ENCODE measurements at regions not wholly inside any gene's neighbourhood (a gene's known extent, or its start where the extent isn't known, plus 50 kb on each side); places are given as distances from the start of the nearest gene placed in this dataset.

DNA sequence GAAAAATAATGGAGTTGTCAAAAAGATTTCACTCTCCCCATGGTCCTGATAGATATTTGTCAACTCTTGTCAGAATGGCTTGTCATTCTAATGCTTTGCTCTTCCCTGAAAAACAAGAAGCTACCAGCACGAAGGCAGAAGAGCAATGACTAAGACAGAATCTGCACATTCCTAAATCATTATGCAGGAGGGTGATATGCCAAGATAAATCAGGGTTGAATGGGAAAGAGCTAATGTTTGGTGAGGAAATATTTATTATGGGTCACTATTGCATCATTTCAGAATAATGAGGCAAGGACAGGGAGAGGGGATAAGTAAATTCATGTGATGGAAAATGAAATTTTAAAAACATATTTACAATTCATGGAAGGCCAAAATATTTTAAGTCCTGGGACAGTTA, 297.5 kb upstream of the XYLT1 start:
- no peaks in the 10 kb centered on the region for H3K36me3 ChIP-seq
- H3K4me3 ChIP-seq, result no peak overlapping the region
- in situ Hi-C loops (cut with MboI; ENCODE audit: low pct_ligation_motif_present in 1 of 4, low pct_unique_long_range_greater_than_20kb in 1 of 4, low sequenced_read_pairs in 3 of 4), result loop anchor here in 1 of 4 donors (25.0 kb wide), 1 partner anchor 94 kb away; no protein-coding TSS in a partner anchor
- no peak for DNase-seq
- TF ChIP-seq POLR2AphosphoS5 (IDR thresholded peaks at IDR 0.05) (no peak), POLR2A (IDR thresholded peaks at IDR 0.05) (no peak)
- no peaks in the 10 kb centered on the region for H3K4me1 ChIP-seq
- intact Hi-C loops (cut with DNase I; ENCODE audit: low total_unique reads), result no loop called here
- no peak overlapping the region for H3K27ac ChIP-seq
- no peaks in the 10 kb centered on the region for H3K9me3 ChIP-seq
- WGBS, 2 donors (ENCODE audit: low coverage in 1 of 2), result 22 to 31% methylated on average over 1 of the region's 1 CpG
- H3K27me3 ChIP-seq, result no peaks in the 10 kb centered on the region

DNA sequence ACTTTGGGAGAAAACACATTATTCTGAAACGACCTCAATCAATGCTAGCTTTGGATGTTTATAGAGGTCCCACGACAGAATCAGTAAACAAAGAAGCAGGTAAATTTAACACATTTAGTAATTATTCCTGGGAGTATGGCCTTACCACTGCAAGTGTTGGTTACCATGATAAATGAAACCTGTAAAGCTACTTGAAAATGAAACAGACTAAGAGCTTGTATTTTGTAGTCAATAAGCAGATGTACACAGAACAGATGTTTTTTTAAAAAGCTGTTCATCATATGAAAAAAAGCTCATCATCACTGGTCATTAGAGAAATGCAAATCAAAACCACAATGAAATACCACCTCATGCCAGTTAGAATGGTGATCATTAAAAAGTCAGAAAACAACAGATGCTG, 295.3 kb upstream of the XYLT1 start:
- in situ Hi-C loops (cut with MboI; ENCODE audit: low pct_ligation_motif_present in 1 of 4, low pct_unique_long_range_greater_than_20kb in 1 of 4, low sequenced_read_pairs in 3 of 4), result loop anchor here in 1 of 4 donors (25.0 kb wide), 1 partner anchor 96 kb away; no protein-coding TSS in a partner anchor
- intact Hi-C loops (cut with DNase I; ENCODE audit: low total_unique reads), result no loop called here
- Histone ChIP-seq H3K4me1 (no peaks in the 10 kb centered on the region), H3K4me3 (no peak overlapping the region), H3K36me3 (no peaks in the 10 kb centered on the region), H3K27me3 (no peaks in the 10 kb centered on the region), H3K9me3 (no peaks in the 10 kb centered on the region), H3K27ac (no peak overlapping the region)
- WGBS, 2 donors (ENCODE audit: low coverage in 1 of 2), result 18 to 27% methylated on average over 2 of the region's 2 CpGs
- no peak for DNase-seq
- TF ChIP-seq EP300 (IDR thresholded peaks at IDR 0.05; ENCODE audit: low read depth) (no peak), POLR2A (IDR thresholded peaks at IDR 0.05) (no peak), POLR2AphosphoS5 (IDR thresholded peaks at IDR 0.05) (no peak)
- TF ChIP-seq, protein P1, sequence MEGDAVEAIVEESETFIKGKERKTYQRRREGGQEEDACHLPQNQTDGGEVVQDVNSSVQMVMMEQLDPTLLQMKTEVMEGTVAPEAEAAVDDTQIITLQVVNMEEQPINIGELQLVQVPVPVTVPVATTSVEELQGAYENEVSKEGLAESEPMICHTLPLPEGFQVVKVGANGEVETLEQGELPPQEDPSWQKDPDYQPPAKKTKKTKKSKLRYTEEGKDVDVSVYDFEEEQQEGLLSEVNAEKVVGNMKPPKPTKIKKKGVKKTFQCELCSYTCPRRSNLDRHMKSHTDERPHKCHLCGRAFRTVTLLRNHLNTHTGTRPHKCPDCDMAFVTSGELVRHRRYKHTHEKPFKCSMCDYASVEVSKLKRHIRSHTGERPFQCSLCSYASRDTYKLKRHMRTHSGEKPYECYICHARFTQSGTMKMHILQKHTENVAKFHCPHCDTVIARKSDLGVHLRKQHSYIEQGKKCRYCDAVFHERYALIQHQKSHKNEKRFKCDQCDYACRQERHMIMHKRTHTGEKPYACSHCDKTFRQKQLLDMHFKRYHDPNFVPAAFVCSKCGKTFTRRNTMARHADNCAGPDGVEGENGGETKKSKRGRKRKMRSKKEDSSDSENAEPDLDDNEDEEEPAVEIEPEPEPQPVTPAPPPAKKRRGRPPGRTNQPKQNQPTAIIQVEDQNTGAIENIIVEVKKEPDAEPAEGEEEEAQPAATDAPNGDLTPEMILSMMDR (IDR thresholded peaks at IDR 0.05), result no peak

DNA sequence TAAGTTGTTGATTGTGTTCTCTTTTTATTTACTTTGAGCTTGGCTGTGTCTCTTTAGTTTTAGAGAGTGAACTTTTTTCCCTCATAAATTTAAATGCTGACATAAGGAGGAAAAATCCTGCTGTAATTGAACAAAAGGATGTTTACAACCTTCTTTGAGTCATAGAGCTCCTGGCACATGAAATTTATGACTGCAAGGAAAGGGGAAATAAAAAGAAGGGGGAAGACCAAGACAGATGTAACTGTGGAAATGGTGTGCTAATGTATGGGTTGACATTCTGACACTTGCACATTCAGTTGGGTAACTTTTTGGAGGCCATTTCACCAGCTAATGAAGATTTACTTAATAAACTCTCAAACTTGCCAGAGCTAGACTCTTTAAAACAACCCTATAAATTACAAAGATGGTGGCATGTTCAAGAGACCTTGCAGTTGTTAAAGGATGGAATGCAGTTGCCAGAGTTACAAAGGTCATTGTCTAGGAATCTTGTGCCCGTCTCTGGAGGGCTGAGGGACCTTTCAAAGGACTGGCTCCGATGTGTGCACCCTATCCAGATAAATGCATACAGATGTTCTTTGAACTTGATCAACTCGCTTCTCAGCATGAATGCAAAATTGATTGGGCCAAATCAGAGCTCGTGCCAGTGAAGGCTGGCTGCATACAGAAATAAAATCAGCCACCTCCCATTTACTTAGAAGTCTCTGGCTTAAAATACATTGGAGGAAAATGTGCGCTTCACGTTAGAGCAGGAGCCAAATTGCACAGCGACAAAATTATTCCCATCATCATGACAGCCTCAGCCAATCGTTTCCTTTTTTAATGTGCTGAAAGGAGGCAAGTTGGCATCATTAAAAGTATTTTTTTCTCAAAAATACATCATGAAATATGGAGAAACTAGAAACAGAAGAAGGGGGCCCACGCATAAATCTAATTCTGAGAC, 289.0 kb upstream of the XYLT1 start:
- no peaks in the 10 kb centered on the region for H3K27me3 ChIP-seq

DNA sequence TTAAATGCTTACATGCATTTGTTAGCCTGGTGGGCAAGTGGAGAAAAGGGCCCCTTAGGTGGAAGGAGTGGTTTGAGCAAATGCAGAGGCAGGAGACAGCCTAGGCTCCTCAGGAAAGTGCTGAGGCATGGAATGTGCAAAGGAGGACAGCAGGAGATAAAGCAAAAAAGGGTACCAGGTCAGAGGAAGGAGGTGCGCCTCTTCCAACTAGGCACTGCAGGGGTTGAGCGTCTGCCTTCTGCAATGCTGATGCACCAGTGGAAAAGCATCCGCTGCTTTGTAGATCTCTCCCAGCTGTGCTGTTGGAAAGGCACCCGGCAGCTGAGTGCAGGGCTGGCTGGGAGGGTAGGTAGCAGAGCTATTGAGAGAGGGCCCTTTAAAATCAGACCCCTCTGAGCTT, 287.0 kb upstream of the XYLT1 start:
- DNase-seq, result no peak
- H3K4me3 ChIP-seq, result no peak overlapping the region
- H3K27me3 ChIP-seq, result no peaks in the 10 kb centered on the region
- no peaks in the 10 kb centered on the region for H3K36me3 ChIP-seq
- H3K27ac ChIP-seq, result no peak overlapping the region
- 77 to 80% methylated on average over 1 to 4 of the region's 4 CpGs for WGBS, 2 donors (ENCODE audit: low coverage in 1 of 2)
- intact Hi-C loops (cut with DNase I; ENCODE audit: low total_unique reads), result no loop called here
- TF ChIP-seq, protein P1 (IDR thresholded peaks at IDR 0.05), result no peak
- no peak for TF ChIP-seq EP300 (IDR thresholded peaks at IDR 0.05; ENCODE audit: low read depth)
- in situ Hi-C loops (cut with MboI; ENCODE audit: low pct_ligation_motif_present in 1 of 4, low pct_unique_long_range_greater_than_20kb in 1 of 4, low sequenced_read_pairs in 3 of 4), result loop anchor here in 1 of 4 donors (25.0 kb wide), 1 partner anchor 104 kb away; no protein-coding TSS in a partner anchor
- H3K9me3 ChIP-seq, result no peaks in the 10 kb centered on the region
- H3K4me1 ChIP-seq, result no peaks in the 10 kb centered on the region

More for the DNA sequence above, 289.0 kb upstream of the XYLT1 start:
- TF ChIP-seq POLR2A (IDR thresholded peaks at IDR 0.05), result no peak
- no peak for TF ChIP-seq POLR2AphosphoS5 (IDR thresholded peaks at IDR 0.05)
- TF ChIP-seq, protein P1 (IDR thresholded peaks at IDR 0.05), result no peak
- TF ChIP-seq EP300 (IDR thresholded peaks at IDR 0.05; ENCODE audit: low read depth), result no peak
- H3K36me3 ChIP-seq, result no peaks in the 10 kb centered on the region
- intact Hi-C loops (cut with DNase I; ENCODE audit: low total_unique reads) (no loop called here), in situ Hi-C loops (cut with MboI; ENCODE audit: low pct_ligation_motif_present in 1 of 4, low pct_unique_long_range_greater_than_20kb in 1 of 4, low sequenced_read_pairs in 3 of 4) (loop anchor here in 1 of 4 donors (25.0 kb wide), 1 partner anchor 103 kb away; no protein-coding TSS in a partner anchor)
- H3K9me3 ChIP-seq, result no peaks in the 10 kb centered on the region
- no peak for DNase-seq
- no peaks in the 10 kb centered on the region for H3K4me1 ChIP-seq
- 63 to 68% methylated on average over 8 to 9 of the region's 9 CpGs for WGBS, 2 donors (ENCODE audit: low coverage in 1 of 2)
- H3K4me3 ChIP-seq, result no peak overlapping the region
- no peak overlapping the region for H3K27ac ChIP-seq
